Activated CD4-positive, alpha-beta T cell treated with anti-CD3 and anti-CD28 coated beads, Interleukin-2, amount 10 ng/mL, durations not matched to agents 24 days and 14 days (primary cell): ENCODE measurements at regions not wholly inside any gene's neighbourhood (a gene's known extent, or its start where the extent isn't known, plus 50 kb on each side); places are given as distances from the start of the nearest gene placed in this dataset.

ENCODE experiments used
- DNase-seq: peaks from one replicate; pipeline ENCODE4 v3.0.0; 2022
- H3K27ac Mint-ChIP-seq: one replicate; pipeline ENCODE4 v1.8.0; 2022; ENCODE audit warnings: mild to moderate bottlenecking, mixed read lengths
- H3K27me3 Mint-ChIP-seq: one replicate; pipeline ENCODE4 v1.8.0; 2022; ENCODE audit warnings: mixed read lengths
- H3K36me3 Mint-ChIP-seq: one replicate; pipeline ENCODE4 v1.8.0; 2022; ENCODE audit warnings: low read depth, mild to moderate bottlenecking, mixed read lengths
- H3K4me1 Mint-ChIP-seq: one replicate; pipeline ENCODE4 v1.8.0; 2021; ENCODE audit warnings: mixed read lengths
- H3K4me3 Mint-ChIP-seq: one replicate; pipeline ENCODE4 v1.8.0; 2022; ENCODE audit warnings: mild to moderate bottlenecking, moderate library complexity, mixed read lengths
- H3K9me3 Mint-ChIP-seq: one replicate; pipeline ENCODE4 v1.8.0; 2021; ENCODE audit warnings: mixed read lengths
- intact Hi-C: fragments of 100-400 bp; cut with micrococcal nuclease; formaldehyde crosslinking; loops from one replicate; pipeline ENCODE4 v1.15.1; 2023

DNA sequence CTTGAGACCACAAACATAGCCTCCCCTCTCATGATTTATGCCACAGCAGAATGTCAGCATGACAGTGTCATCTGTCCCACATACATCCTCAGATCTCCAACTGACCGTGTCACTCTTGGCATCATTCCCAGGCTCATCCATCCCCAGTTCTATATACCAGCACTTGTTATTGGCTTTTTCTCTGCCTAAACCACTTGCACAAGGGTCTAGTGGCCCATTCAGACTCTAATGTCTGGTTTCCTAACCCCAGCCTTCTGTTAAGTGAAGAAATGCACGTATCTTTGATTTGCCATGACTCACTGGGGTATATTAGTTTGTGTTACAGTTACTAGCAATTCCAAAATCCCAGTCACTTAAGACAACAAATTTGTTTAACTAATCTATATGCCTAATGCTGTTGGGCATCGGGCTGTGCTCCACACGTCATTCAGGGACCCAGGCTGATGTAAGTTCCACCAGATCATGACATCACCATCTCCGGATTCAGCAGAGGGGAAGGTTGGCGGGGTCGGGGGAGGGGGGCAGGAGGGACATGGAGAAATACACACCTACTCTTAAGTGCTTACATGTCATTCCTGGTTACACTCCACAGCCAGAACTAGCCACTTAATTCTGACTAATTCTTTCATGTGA, 517.4 kb downstream of the BUD13 start:
- H3K36me3 Mint-ChIP-seq = no peaks in the 10 kb centered on the region
- no peak for DNase-seq
- no peaks in the 10 kb centered on the region for H3K27me3 Mint-ChIP-seq

GRCh38 chr11:116250155-116250554, 522.6 kb downstream of the BUD13 start:
- no peaks in the 10 kb centered on the region for H3K36me3 Mint-ChIP-seq
- no peak overlapping the region for H3K4me3 Mint-ChIP-seq
- H3K9me3 Mint-ChIP-seq = no peaks in the 10 kb centered on the region

More for the DNA sequence above, 517.4 kb downstream of the BUD13 start:
- H3K4me3 Mint-ChIP-seq = no peak overlapping the region
- no peak overlapping the region for H3K27ac Mint-ChIP-seq
- H3K9me3 Mint-ChIP-seq = no peaks in the 10 kb centered on the region
- H3K4me1 Mint-ChIP-seq = no peaks in the 10 kb centered on the region
- intact Hi-C loops = no loop called here

DNA sequence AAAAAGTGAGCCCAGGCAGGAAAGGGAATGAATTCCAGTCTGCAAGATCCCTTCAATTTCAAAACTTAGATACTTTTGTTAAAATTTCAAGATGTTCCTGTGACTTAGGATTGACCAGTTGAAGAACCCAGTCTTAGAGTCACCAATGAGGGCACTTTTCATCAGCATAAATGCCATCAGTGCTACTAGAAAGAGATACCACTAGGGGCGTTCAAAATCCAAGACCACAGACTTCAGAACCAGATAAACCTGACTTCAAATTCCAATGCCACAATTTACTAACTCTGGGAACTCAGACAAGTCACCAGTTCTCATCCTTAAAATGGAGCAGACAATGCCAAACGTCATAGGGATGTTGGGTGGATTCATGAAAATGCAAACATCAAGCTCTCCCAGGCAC, 523.2 kb downstream of the BUD13 start:
- Mint-ChIP-seq H3K36me3 (no peaks in the 10 kb centered on the region), H3K27ac (no peak overlapping the region), H3K4me1 (no peaks in the 10 kb centered on the region), H3K4me3 (no peak overlapping the region), H3K27me3 (peaks cover 3% of the 10 kb centered on the region), H3K9me3 (no peaks in the 10 kb centered on the region)
- intact Hi-C loops = no loop called here
- no peak for DNase-seq

More at GRCh38 chr11:116250155-116250554, 522.6 kb downstream of the BUD13 start:
- intact Hi-C loops = no loop called here
- H3K27me3 Mint-ChIP-seq = no peaks in the 10 kb centered on the region
- no peak overlapping the region for H3K27ac Mint-ChIP-seq
- no peak for DNase-seq
- H3K4me1 Mint-ChIP-seq = no peaks in the 10 kb centered on the region

- no peaks in the 10 kb centered on the region for H3K4me1 Mint-ChIP-seq
- no peaks in the 10 kb centered on the region for H3K9me3 Mint-ChIP-seq
- DNase-seq = no peak
- no peak overlapping the region for H3K4me3 Mint-ChIP-seq
- H3K27me3 Mint-ChIP-seq = peaks cover 3% of the 10 kb centered on the region
- H3K27ac Mint-ChIP-seq = no peak overlapping the region
- H3K36me3 Mint-ChIP-seq = no peaks in the 10 kb centered on the region
- intact Hi-C loops = no loop called here
Observed at GRCh38 chr11:116244889-116245288, 527.9 kb downstream of the BUD13 start.

- no peak overlapping the region for H3K4me3 Mint-ChIP-seq
- intact Hi-C loops = no loop called here
- H3K9me3 Mint-ChIP-seq = no peaks in the 10 kb centered on the region
- H3K36me3 Mint-ChIP-seq = no peaks in the 10 kb centered on the region
- H3K27ac Mint-ChIP-seq = no peak overlapping the region
- H3K4me1 Mint-ChIP-seq = no peaks in the 10 kb centered on the region
- peaks cover 3% of the 10 kb centered on the region for H3K27me3 Mint-ChIP-seq
- DNase-seq = no peak
Observed at GRCh38 chr11:116244439-116244838, 528.3 kb downstream of the BUD13 start.

GRCh38 chr11:116243991-116244390, 528.8 kb downstream of the BUD13 start:
- Mint-ChIP-seq H3K4me3 (no peak overlapping the region), H3K27ac (no peak overlapping the region), H3K27me3 (peaks cover 3% of the 10 kb centered on the region), H3K4me1 (no peaks in the 10 kb centered on the region), H3K36me3 (no peaks in the 10 kb centered on the region), H3K9me3 (no peaks in the 10 kb centered on the region)
- intact Hi-C loops = no loop called here
- no peak for DNase-seq

DNA sequence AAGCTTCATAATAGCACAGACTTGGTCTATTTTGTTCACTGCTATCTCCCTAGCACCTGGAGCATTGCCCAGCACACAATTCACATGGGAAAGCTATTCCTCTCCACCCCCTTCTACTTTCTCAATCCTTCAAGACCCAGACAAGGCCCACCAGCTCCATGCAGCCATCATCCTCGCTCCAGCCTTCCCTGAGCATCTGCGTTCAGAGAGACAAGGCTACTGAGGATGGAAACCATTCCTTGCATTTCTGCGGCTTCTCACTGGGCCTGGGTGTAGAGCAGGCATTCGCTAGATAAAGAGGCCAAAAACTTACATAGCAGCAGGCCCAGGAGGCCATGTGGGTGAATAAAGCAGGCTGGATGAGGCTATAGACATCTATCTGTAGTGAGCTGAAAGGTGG, 530.8 kb downstream of the BUD13 start:
- H3K4me3 Mint-ChIP-seq = no peak overlapping the region
- no peaks in the 10 kb centered on the region for H3K4me1 Mint-ChIP-seq
- H3K27me3 Mint-ChIP-seq = peaks cover 3% of the 10 kb centered on the region
- intact Hi-C loops = no loop called here
- H3K9me3 Mint-ChIP-seq = no peaks in the 10 kb centered on the region
- no peak for DNase-seq
- no peaks in the 10 kb centered on the region for H3K36me3 Mint-ChIP-seq
- no peak overlapping the region for H3K27ac Mint-ChIP-seq

DNA sequence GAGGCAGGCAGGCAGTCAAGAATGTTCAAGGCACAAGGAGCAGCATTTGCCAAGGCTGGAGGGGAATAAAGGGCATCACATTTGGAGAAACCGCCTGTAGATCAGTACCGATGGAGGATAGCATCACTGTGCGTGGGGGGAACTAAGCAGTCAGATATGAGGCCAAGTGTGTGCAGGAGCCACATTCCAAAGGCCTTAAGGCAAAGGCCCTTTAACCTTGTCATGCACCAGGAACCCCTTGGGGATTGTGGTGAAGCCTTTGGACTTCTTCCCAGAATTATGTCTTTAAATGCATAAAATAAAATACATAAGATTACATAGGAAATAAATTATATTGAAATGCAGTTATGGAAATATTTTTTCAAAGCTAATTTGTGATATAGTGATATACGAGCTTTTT, 532.1 kb downstream of the BUD13 start:
- Mint-ChIP-seq H3K36me3 (no peaks in the 10 kb centered on the region), H3K9me3 (no peaks in the 10 kb centered on the region), H3K27me3 (peaks cover 3% of the 10 kb centered on the region), H3K4me3 (no peak overlapping the region), H3K4me1 (no peaks in the 10 kb centered on the region), H3K27ac (no peak overlapping the region)
- no peak for DNase-seq
- intact Hi-C loops = no loop called here

DNA sequence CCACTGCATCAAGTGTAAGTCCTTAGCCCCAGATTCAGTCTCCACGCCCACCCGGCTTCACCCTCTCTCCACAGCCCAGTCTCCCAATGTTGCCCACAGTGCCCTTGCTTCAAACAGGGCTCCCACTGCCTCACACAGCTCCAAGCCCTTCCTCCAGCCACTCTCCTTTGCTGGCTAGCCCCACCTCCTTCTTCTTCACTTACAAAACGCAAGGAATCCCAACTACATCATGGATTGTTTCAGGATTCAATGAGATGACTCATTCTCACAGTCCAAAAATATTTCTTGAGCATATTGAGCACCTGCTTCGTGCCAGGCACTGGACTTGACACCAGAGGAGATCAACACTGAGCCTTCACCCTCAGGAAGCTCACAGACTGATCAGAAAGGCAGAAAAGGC, 533.5 kb downstream of the BUD13 start:
- Mint-ChIP-seq H3K27ac (no peak overlapping the region), H3K4me1 (no peaks in the 10 kb centered on the region), H3K36me3 (no peaks in the 10 kb centered on the region), H3K4me3 (no peak overlapping the region), H3K27me3 (no peaks in the 10 kb centered on the region), H3K9me3 (no peaks in the 10 kb centered on the region)
- intact Hi-C loops = no loop called here
- DNase-seq = no peak

DNA sequence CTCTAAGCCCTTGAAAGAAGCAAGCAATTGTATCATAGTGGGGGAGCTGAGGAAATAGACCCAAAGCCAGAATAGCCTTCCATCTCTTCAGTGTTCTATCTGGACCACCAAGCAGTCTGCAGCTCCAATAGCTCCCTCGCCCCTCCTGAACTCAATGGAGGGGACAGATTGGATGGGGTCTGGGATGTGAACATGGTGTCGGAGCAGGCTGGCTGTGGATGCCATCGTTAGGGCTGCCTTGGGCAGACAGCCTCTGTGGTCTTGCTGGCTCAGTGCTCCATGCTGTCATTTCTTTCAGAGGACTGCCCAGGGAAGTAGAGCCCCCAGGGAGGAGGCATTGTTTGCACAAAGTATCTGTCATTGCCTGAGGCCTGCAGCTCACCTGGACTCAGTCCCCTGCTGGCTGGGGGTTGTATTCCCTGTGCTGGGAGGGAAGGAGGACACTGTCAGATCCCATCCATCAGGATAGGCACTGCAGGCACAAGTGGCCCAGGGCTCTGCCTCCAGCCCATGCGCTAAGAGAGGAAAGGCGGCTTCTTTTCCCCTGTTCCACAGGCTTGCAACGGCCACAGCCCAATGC, 537.7 kb downstream of the BUD13 start:
- Mint-ChIP-seq H3K27ac (no peak overlapping the region), H3K27me3 (no peaks in the 10 kb centered on the region), H3K4me3 (no peak overlapping the region), H3K9me3 (no peaks in the 10 kb centered on the region), H3K36me3 (no peaks in the 10 kb centered on the region), H3K4me1 (no peaks in the 10 kb centered on the region)
- intact Hi-C loops = no loop called here
- no peak for DNase-seq

DNA sequence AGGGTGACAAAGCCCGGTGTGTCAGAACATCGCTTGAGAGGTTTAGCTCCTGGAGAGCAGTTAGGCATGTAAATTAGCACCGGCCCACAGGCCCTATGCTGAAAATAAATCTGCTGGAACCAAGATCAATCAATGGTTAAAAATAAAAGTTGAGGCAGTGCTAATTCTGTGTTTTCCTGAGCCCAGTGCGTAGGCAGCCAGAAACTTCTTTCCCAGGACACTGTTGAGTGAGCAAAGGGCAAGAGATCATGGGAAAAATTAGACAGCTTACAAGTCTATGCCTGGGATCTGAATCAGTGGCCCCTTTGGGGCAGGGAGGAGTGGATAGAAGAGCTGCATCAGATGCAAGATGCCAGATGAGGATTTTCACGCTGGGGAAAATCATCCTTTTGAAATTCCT, 539.2 kb downstream of the BUD13 start:
- Mint-ChIP-seq H3K4me1 (no peaks in the 10 kb centered on the region), H3K27me3 (no peaks in the 10 kb centered on the region), H3K27ac (no peak overlapping the region), H3K36me3 (no peaks in the 10 kb centered on the region), H3K9me3 (no peaks in the 10 kb centered on the region), H3K4me3 (no peak overlapping the region)
- no peak for DNase-seq
- intact Hi-C loops = no loop called here

DNA sequence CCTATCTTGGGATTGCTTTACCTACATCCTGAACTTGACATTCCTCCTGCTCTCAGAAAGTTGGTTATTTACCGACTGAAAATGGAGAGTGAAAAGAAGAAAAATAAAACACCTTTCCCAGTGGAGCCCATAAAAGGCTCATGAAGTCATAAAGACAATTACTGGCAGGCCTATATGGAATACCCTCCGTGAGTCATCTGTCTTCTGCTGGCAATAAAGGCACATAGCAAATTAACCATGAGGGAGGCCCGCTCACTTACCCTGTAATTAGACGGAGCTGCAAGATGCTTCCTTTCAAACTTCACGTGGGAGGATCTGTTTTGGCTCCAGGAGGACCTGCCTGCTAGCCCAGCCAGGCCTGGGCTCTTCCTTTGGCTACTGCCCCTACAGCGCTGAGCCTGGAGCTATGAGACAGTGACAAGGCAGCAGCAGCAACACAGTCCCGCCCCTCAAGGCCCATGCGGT, 540.4 kb downstream of the BUD13 start:
- H3K4me1 Mint-ChIP-seq = no peaks in the 10 kb centered on the region
- DNase-seq = no peak
- H3K27ac Mint-ChIP-seq = no peak overlapping the region
- no peaks in the 10 kb centered on the region for H3K27me3 Mint-ChIP-seq
- intact Hi-C loops = no loop called here
- no peak overlapping the region for H3K4me3 Mint-ChIP-seq
- no peaks in the 10 kb centered on the region for H3K36me3 Mint-ChIP-seq
- H3K9me3 Mint-ChIP-seq = no peaks in the 10 kb centered on the region

- Mint-ChIP-seq H3K36me3 (no peaks in the 10 kb centered on the region), H3K9me3 (no peaks in the 10 kb centered on the region), H3K4me1 (no peaks in the 10 kb centered on the region), H3K27me3 (no peaks in the 10 kb centered on the region), H3K27ac (no peak overlapping the region), H3K4me3 (no peak overlapping the region)
- intact Hi-C loops = no loop called here
- DNase-seq = no peak
Observed at GRCh38 chr11:116231543-116231942, 541.2 kb downstream of the BUD13 start.

- Mint-ChIP-seq H3K9me3 (no peaks in the 10 kb centered on the region), H3K27me3 (no peaks in the 10 kb centered on the region), H3K4me3 (no peak overlapping the region), H3K4me1 (no peaks in the 10 kb centered on the region), H3K27ac (no peak overlapping the region), H3K36me3 (no peaks in the 10 kb centered on the region)
- no peak for DNase-seq
- intact Hi-C loops = no loop called here
Observed at GRCh38 chr11:116230438-116230837, 542.3 kb downstream of the BUD13 start.
